NCI-H748 (cell line): ENCODE measurements at regions not wholly inside any gene's neighbourhood (a gene's known extent, or its start where the extent isn't known, plus 50 kb on each side); places are given as distances from the start of the nearest gene placed in this dataset.

Experiments used
- DNase-seq: peaks from one replicate; lab custom pipeline; 2025; ENCODE audit not compliant: unreplicated experiment; lab: John Stamatoyannopoulos, UW

DNA sequence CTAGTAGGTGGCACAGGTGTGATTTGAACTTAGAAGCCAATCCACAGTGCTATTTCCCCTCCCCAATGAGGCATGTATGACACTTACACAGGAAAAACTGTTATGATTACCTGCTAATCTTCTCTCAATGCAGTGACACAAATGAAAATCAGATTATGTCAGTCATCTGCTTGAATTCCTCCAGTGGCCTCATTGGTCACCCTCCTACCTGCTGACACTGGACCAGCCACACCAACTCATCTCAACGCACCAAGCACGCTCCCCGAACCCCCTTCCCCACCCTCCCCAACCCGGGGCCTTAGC is 82.2 kb upstream of the SEC11C start:
- no peak for DNase-seq

DNA sequence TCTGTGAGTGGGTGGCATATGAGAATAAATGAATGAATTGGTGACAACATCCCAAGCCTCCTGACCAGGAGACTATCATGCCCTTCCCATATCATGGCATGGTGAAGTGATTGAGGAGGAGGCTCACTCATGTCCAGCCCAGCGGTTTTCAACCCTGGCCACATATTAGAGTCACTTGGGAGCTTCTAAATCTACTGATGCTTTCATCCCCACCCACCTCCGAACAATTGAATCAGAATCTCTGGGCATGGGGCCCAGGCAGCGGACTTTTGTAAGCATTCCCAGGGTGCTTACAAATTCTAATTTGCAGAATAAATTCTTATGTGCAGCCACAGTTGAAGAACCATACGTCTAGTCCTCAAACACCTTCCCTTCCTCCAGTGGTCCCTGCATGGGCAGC is 81.7 kb upstream of the SEC11C start:
- DNase-seq, result no peak

DNA sequence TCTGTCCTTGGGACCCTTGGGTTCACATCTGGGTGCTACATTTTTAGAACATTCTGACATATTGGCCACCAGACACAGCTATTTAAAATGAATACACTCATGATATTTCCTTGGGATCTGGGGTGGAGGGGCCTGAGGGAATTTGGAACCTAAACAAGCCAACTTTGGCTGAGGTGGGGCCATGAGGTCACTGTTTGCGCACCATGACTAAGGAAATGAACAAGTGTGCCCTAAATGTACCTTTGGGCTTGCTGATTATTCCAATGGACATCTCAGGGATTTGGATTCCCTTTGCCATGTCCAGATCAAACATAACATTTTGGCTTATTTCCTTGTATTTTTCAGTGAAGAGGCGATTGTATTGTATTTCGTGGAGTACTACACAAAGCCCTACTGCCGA is 80.5 kb upstream of the SEC11C start:
- DNase-seq, result no peak

DNA sequence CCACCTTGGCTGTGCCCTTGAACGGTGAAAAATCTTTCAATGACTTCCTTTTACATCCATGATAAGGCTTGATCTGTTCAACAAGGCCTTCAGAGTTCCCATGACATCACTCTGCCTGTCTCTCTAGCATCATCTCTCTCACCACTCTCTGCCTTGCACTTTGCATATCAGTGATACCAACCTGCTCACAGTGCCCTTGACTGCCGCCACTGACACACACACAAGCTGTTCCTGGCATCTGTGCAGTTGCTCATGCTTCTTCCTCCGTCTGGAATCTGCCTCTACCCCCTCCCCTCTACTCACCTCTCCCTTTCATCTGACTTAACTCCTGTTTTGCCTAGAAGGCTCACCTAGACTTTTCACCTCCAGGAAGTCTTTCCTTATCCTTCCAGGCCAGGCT is 79.1 kb upstream of the SEC11C start:
- DNase-seq, result no peak

DNA sequence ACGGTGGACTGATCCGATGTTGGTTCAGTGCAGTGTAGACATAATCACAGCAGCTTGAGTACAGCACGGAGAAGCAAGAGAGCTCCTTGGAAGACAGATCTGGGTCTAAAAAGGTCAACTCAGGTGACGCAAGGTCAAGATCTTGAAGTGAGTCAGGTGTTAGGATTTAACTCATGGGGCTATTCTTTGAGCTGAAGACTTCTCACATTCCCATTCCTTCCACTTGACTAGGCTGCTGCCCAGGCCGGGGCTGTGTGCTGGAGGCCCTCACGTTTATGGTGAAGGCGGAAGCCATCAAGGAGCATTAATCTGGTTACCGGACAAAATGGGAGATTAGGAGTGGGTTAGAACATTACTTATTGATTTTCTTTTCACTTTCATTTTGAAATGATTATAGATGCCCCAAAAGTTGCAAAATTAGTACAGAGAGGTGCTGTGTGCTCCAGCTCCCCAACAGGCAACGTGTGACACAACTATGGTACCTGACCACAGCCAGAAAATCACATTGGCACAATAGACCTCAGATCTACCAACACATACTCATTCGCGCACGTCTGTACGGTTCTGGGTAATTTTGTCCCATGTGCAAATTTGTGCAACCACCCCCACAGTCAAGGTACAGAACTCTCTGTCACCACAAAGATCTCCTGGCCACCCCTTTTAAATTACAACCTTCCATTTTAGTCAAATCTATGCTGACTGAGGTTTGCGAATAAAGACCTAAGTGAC is 77.6 kb upstream of the SEC11C start:
- no peak for DNase-seq

DNA sequence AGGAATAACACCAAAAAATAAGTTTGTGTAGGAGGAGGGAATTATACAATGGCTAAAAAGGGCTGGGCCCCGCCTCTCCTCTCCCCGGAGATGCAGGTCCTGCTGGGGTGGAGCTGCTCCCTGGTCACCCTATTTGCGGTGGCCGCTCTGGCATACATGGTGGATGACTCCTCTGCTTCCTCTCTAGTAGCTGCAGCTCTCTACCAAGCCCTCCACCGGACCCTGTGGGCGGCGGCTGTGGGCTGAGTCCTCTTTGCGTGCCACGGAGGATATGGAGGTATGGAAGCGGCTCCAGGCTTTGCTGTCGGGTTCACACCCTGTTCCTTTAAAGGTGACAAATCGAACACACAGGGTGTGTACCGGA is 77.1 kb upstream of the SEC11C start:
- no peak for DNase-seq

DNA sequence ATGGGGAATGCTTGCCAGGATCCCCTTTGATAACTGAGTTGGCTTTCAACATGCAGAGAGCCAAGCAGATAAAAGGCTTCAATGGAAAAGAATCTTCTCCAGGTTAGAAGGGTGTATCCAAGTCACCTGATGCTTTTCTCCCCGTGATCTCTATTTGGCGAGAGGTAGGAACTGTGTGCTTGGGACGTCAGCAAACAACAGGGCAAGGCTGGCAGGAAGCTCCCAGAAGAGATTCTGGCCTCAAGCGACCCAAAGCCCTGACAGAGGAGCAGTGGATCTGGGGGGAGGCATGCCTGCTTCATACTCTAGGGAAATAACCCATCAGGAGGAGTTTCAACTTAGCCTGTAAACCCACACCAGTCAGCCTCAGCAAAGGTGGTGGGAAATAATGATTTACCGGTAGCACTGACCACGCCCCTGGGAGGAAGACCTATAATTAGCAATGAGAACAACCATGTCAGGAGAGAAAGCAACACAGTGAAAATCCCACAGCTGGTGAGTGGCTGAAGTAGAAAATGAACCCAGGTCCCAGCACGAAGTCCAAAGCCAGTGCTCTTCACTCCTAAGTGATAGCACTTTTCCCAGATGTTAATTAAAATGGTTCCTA is 76.3 kb upstream of the SEC11C start:
- DNase-seq, result peak; percentile 95

DNA sequence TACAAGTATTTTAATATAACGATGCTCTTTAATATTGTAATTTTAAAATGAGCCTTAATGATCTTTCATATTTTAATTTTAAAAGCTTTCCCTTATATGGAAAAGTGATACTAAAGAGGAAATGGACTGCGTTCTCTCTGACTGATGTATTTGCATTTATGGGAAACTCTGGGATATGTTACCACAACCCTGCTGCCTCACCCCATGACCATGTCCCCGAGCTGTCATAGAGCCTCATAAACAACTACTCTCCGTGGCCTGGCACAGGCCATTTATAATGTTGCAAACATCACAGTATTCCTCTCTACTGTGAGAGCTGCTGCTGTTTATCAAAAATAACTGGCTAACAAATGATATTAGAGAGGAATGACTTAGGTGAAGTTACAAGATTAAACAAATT is 75.8 kb upstream of the SEC11C start:
- no peak for DNase-seq

DNA sequence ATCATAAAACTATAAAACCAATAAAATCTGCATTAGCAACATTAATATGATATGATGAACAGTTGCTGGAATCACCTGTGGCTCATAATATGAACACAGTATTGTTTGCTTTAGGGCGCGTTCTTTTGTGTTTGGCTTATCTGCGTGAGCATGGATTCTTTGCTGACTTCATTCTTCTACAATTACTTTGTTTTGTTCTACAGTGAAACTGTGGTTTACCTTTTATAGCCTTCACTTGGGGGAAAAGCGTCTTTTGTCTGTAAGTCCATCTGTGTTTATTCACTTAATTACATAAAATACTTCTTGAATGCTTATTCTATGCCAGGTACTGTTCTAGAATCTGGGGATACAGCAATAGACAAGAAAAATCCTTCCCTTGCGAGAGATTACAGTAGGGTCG is 74.0 kb upstream of the SEC11C start:
- DNase-seq, result peak; percentile 92

DNA sequence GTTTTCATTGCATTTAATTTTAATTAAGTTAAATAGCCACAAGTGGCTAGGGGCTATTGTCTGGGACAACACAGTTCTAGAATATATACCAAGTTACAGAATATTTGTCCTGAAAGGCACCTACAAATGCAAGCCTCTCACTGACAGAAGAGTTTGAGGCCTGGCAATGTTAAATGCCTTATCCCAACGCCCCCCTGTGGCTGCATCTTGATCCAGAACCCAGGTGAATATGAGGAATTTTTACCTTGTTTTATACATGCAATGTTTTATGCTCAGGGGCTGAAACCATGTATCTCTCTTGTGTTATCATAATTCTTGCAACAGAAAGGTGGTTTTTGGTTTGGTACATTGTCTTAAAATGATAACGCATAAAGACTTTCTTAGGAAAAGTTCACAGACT is 71.8 kb upstream of the SEC11C start:
- peak; percentile 61 for DNase-seq

DNA sequence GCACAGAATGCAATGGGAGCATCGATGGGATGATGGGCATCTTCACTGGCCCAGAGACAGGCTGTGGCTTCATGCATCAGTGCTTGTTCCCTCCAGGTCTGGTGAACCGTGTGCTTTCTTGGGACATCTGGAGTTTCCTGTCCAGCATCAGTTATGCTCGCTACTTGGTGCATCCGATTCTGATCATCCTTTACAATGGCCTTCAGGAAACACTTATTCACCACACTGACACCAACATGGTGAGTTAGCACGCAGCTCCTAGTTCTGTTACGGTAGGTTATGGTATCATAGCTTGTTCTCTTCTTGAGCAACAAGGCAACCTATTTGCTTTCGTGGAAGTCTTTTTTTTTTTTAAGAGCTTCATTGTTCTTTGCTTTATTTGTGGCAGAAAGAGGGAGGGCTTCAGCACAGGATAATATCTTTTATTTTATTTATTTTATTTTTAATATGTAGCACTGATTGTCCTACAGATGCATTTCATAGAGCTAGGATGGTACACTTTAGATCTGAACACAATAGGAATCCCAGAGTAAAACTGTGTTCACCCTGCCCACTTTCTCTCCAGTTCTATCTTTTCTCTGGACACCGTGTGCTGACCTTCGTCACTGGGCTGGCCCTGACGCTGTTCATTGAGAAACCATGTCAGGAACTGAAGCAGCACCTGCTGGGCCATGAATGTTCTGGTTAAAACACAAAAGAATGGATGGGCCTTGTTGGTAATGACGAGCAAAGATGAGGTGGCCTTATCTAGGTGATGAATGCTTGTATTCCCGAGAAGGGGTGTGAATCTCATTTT is 71.2 kb upstream of the SEC11C start:
- no peak for DNase-seq

DNA sequence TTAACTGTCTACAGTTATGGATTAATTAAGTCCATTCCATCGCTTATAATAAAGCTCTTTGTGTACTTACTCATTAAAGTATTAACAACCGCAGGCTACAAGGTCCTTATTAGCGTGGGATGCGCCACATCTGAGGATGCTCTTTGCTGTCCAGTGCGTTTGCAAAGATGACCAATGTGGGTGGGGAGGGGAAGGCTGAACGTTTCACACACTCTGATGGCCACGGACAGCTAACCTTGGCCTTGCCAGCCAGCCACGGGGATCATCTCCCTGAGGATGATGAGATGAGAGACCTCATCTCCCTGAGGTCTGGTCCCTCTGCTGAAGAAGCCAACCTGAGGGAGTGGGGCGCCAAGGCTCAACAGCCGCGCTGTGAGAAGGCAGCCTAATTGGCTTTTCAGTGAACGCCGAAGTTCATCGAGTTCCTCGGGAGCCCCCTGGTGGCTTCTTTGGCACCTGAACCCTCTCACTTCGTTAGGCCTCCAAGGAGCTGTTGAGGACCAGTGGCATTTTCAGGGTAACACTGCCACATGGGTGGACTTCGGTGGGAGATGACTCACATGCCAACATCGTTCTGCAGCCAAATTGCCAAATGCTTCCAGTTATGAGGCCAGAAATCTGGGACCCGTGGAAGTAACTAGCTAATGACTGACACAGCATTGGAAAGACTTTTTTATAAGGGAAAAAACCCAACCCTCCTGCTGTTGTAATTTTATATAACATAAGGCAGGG is 69.3 kb upstream of the SEC11C start:
- DNase-seq, result peak; percentile 96

DNA sequence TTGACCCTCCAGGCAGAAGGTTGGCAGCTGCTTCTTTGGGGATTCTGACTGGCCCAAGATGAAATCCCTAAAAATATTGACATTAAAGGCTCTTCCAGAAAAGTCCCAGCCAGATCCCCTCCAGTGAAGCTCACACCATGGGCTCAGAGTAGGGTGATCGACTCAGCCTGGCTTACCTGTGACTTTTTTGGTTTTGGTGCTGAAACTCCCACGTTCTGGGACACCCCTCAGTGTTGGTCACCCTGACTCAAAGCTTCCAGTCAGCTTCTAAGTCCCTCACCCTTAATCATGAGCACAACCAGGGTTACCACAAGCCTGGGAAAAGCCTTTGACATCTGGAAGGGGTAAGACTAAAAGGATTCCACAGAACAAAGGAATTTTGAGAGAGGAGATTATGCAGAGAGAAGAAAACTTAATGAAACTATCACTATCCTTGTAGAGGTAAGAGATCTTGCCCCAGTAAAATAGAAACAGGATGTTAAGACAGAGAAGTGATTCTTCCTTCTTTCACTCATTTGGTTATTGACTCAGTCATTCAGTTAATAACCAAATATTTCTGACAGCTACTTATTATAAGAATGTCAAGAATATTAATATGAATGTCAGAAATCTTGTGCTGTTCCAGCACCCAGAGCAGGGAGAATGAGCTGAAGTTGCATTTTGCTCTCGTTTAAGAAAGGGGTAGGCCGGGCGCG is 66.8 kb upstream of the SEC11C start:
- DNase-seq, result no peak

DNA sequence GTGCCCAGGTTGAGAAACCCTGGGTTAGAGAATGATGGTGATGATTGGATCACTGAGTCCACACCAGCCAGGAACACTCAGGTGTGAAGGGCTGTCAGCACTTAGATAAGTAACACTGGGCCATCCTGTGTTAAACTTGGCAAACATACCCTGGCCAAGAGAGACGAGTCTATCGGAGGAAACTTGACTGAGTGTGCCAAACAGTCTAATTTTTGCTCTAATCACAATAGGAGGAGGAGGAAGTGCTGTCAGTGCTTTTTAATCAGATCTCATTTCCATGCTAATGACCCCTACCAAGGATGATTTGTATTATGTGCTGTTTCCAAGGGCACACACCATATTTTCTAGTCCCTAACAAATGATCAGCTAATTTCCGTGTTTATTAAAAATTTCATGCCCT is 63.8 kb upstream of the SEC11C start:
- DNase-seq, result no peak

DNA sequence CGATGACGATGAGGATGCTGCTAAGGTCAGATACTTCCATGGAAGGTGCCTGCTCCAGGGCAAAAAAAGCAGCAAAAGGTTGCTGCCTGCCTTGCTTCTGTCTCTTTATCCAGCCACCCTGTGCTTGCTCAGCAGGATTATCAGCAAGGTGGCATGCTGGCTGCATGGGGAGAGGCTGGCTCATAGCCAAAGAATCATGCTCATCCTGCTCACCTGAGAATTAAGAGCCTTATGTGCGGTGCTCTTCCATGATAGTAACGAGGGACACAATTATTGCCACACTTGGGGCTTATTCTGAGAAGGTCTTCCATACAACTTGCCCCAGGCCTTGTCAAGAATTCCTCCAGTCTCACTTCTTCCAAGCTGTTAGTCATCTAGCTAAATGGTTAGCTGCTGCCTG is 60.4 kb upstream of the SEC11C start:
- peak; percentile 54 for DNase-seq

DNA sequence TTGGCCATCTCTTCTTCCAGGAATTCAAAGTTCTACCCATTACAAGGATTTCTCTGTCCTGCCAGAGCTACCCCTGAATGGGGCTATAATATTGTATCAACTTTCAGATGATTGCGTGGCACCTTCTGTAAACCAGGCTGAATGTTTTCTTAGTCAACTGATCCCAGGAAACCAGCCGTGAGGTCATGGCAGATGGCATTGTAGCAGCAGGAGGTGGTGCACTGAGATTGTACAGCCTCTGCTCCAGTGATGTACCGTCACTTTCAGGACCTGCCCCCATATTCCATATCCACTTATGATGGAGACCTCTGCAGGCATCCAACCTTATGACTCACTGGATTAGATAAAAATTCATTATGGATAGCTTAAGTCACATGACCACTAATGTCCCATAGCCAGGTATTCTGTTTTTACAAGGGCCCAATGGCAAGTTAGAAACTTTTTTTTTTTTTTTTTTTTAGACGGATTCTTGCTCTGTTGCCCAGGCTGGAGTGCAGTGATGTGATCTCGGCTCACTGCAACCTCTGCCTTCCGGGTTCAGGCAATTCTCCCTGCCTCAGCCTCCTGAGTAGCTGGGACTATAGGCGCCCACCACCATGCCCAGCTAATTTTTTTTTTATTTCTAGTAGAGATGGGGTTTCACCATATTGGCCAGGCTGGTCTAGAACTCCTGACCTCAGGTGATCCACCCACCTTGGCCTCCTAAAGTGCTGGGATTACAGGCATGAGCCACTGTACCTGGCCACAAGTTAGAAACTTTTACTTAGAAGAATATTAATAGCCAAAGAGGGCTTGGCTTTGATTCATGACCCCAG is 59.8 kb upstream of the SEC11C start:
- peak; percentile 86 for DNase-seq

DNA sequence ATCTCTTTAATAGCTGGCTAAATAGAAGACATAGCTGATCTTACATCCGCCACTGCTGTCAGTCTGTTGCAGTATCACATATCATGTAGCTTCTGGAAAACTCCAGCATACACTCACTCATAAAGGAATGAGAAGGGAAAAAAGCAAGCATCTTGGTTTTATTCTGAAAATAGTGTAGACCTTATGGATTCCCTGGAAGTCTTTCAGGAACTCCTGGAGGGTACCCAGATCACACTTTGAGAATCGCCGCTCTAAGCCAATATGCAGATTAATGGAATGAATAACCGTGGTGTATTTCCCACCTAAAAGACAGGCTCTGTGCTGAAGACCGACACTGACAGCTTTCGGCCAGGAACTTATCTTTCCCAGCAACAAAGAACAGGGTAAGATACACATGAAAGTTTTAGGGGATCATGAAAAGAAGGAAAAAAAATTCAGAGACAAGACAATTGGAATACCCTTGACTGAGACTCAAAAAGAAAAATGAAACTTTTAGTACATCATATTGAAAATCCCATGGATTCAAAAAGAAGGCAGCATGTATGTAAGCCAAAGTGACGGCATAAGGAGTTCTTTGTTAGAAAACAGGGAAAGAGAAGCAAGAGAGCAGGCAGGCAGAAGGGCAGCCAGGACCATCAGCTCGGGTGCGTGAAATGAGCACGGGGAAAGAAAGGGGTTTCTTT is 56.4 kb upstream of the SEC11C start:
- DNase-seq, result peak; percentile 32

DNA sequence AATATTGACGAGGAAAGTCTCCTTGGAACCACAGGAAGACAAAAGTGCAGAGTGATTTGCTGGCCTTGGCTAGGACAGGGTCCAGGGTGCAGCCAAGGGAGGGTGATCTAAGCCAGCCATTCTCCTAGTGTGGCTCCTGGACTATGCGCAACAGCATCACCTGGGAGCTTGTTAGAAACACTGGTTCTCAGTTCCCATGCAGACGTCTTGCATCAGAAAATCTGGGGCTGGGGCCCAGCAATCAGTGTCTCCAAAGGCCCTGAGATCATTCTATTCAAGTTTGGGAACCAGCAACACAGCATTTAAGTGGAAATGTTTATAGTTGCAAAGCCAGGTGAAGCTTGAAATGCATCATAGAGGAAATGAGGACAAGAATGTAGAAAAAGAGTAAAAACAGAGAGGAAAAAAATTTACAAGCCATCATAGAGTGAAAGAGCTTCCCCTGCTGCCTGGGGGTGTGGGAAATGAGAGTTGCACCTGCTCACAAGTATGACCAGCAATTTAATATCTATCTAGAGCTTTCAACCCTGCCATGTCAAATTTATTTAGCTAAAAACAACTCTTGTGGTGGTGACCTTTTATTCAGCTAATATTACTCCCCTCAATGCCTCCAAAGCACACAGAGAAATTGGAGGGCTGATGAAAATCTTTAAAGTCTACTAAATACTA is 54.4 kb upstream of the SEC11C start:
- peak; percentile 80 for DNase-seq

DNA sequence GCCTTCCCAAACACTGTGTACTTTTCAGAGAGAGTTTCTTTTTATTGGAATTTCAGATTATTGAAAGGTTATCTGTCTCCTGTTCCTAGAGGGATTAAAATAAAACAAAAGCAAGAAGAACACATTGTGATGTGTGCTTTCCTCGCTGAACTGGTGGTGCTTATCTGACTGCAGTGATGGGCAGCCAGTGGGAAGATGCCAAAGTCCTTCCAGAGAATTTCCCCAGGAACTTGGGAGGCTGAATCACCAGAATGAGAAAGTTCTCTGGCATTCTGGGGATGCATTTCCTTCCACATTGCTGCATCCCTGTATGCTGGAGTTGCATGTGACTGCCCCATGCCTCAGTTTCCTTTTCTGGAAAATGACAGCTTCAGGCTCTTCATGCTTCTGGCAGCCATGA is 53.9 kb upstream of the SEC11C start:
- DNase-seq, result peak; percentile 52
